Right renal pelvis (tissue), 4 donors: ENCODE measurements at regions not wholly inside any gene's neighbourhood (a gene's known extent, or its start where the extent isn't known, plus 50 kb on each side); places are given as distances from the start of the nearest gene placed in this dataset.
"Not testable (repeated sequence)": the region's sequence is repeated elsewhere in the genome, so short reads cannot be mapped to it uniquely, and the experiment has no call there.

ENCODE experiments used
- DNase-seq, 4 donors: peaks; one replicate each; pipeline ENCODE4 v3.0.0-alpha.2; 2013; ENCODE audit warnings: low read depth in 4 of 4, low spot score in 3 of 4, missing footprints in 1 of 4

DNA sequence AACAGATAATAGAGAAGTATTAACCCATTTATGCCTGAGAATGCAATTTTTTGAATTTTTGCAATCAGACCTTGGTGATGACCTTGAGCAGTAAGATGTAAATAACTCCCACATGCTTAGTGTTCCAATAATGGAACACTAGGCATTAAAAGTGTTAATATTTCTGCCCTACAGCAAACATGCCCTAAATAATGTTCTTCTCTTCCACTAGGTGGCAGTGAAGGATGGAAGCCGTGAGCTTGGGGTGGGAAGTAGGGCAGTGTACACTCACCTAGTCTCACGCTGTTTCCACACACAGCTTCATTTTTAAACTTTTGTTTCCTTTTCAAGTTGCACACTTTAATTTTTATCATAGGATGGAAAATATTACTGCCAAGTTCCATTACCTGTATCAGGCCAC is 613.1 kb upstream of the HS3ST1 start:
- DNase-seq = peak in 2 of 4 donors; percentile 0 to 4

DNA sequence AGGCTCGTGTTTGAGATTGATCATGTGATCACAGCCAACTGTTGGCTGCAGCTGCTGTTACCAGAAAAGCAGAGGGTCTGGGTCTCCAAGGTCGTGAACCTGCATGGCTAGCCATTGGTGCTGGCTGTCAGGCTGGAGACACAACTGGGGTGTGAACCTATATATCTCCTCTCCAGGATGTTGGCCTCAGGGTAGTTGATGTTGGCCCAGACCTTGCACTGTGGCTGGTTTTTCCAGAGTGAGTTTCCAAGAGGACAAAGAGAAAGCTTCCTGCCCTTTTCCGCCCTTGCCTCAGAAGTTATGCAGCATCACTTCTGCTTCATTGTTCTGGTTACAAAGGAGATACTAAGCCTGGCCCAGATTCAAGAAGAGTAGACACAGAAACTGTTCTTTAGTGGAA is 607.8 kb upstream of the HS3ST1 start:
- no peak for DNase-seq

DNA sequence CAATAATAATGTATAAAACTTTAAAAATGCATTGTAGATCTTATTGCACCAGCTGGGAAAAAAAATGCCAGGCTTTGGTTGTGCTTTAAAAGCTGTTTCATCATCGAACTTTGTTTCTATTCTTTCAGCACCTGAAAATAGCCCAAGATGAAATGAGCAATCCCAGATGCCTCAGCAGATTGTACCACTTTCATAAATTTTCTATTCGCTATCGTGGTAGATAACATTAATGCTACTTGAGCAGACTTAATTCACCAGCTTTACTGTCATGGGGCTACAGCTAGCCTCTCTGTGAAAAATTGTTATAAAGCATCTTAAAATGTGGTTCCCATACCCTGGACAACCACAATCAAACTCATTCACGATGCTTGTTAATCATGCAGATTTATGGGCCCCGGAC is 599.6 kb upstream of the HS3ST1 start:
- no peak for DNase-seq

DNA sequence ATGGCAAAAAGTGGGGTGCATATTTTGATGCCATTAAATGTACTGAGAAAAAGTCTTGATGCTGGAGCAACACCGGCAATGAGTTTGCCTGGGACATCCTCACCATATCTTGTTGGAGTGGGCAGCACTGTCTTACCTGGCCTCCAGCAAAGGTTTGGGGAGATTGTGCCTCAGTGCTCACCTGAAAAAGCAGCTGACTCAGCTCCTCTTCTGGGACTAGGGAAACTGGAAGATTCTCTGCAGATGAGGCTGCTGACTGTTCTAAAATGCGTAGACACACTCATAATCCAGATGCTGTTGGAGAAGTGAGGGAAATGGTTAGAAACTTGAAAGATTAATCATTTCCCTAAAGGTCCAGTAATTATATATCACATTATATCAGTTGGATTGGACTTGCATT is 593.7 kb upstream of the HS3ST1 start:
- DNase-seq = no peak

DNA sequence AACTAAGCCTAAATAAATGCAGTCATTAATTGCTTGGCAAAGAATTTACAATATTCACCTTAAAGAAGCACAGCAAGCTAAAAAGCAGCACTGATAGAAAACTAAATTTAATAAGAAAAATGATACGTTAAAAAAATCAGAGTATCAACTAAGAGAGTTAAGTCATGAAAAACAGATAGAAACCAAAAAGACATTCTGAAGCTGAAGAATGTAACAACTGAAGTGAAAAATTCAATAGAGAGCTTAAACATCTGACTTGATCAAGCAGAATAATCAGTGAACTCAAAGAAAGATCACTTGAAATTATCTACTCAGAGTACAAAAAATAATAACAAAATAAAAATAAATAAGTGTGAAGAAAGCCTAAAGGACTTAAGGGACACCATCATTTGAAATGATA is 588.0 kb upstream of the HS3ST1 start:
- no peak for DNase-seq

DNA sequence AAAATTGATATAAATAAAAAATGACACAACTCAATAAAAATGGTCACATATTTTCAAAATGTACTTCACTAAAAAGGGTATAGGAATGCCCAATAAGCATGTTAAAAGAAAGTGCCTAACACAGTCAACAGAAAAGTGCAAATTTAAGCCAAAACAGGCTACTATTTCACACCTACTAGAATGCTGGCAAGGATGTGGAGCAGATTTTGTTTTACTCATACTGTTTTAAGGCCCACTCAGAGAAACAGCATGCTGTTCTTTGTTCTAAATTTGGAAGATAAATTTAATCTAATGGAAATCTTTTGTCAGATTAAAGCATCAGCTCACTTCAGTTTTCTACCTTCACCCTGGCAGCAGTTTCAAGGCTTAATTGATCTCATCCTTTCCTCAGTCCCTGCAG is 576.8 kb upstream of the HS3ST1 start:
- DNase-seq = no peak

DNA sequence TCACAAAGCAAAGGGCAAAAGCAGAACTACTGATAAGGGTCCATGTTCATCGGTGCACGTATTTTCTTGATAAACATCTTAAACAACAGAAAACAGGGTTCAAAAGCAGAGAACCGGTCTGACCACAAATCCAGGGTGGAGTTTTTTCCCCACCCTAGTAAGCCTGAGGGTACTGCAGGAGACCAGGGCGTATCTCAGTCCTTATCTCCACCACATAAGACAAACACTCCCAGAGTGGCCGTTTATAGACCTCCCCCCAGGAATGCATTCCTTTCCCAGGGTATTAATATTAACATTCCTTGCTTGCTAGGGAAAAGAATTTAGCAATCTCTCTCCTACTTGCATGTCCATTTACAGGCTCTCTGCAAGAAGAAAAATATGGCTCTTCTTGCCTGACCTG is 567.9 kb upstream of the HS3ST1 start:
- DNase-seq = not testable (repeated sequence)

DNA sequence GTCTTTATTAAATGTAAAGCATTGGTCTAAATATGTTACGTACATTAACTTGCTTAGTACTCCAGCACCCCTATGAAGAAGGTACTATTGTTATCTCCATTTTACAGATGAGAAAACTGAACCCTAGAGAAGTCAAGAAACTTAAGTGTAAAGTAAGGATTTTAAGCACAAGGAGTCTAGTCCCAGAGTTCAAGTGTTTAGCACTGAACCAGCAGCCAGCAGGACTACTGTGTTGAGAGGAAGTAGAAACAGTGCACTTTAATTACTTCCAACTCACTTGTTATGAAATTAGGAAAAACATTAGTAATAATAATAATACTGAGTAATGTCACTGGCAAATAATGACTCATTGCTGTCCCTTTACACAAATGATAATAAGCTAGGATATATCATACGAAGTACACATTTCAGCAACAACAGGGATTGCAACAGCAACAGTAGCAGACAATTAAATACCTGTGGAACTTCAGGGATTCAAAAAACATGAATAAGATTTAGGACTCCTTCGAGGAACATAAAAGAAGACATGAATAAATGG is 548.1 kb upstream of the HS3ST1 start:
- no peak for DNase-seq

DNA sequence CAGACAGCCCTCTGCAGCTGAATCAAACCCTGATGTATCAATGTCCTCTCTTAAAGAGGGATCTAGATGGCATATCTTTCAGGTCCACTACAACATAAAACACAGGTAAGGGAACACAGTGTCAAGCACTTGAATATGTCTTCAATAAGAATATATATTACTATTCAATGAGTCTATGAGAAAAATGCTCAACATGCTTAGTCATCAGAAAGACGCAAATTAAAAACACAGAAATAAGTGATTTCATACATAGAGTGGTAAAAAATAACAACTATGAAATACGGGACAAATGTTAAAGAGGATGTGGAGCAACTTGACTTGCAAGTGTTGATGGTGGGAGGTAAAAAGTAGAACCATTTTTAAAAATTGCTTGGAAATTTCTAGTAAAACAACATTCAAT is 544.6 kb upstream of the HS3ST1 start:
- no peak for DNase-seq

DNA sequence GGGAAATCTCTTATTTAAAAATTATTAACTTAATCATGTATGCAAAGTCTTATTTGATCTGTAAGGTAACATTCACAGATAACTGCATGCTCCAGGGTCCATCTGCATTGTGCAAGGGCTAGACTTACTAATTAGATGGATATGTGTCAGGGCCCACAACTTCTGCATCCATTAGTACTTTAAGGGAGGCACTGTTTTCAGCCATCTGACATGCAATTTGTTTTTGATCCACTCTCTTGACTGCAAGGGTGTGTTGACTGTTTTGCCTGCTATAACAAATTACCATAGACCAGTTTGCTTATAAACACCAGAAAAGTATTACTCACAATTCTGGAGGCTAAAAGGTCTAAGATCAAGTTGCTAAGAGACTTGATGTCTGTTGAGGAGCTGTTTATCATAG is 542.1 kb upstream of the HS3ST1 start:
- DNase-seq = no peak

DNA sequence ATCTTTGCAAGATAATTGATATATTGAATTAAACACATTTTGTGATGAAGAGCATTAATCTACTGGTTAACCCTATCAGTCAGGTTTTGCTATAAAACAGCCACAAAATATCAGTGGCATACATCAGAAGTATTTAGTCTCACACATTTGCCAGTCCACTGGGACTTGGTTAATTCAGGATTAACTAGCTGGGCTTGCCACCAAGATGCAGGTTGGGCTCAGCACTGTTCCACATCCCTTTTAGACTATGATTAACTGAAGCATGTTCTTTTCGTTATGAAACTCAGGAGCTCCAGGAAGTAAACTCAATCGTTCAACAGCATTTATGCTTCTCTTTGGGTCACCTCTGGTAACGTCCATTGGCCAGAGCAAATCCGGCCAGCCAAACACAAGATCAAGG is 538.1 kb upstream of the HS3ST1 start:
- DNase-seq = no peak

DNA sequence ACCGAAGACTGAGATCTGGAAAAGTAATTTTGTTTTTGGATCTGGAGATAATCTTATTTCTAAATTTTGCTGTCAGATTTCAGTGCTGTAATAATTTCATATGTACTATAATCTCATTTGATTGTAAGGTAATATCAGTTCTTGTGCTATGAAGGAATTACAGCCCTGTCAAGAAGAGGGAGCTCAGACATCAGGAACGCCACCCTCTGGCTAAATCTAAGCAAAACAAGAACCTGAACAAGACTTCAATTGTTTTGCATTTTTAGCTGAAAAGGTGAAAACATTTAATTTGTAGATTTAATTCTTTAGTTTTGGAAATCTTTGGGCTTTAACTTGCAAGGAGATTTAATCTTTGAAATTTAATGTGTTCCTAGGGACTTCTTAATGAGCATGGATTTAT is 525.4 kb upstream of the HS3ST1 start:
- DNase-seq = no peak

DNA sequence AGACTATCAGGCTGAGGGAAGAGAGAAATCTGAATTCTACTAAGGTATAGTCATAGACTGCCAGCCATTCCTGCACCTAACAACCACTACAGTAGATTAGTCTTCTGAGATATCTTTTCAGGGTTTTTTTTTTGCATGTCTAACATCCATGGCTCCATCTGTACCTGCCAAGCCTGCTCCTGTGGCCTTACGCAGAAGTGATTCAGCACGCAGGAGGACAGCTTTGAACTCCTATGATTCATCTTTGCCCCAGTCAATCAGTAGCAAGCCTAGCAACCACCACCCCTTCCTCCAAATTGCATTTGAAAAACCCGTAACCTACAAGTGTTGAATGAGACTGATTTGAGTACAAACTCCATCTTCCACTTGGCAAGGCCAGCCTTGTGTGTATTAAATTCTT is 520.7 kb upstream of the HS3ST1 start:
- no peak for DNase-seq

DNA sequence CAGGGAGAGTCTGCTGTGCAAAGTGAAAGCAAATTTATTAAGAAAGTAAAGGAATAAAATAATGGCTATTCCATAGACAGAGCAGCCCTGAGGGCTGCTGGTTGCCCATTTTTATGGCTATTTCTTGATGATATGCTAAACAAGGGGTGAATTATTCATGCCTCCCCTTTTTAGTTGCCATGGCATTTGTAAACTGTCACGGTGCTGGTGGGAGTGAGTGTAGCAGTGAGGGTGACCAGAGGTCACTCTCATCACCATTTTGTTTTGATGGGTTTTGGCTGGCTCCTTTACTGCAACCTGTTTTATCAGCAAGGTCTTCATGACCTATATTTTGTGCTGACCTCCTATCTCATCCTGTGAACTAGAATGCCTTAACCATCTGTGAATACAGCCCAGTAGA is 518.9 kb upstream of the HS3ST1 start:
- not testable (repeated sequence) for DNase-seq

DNA sequence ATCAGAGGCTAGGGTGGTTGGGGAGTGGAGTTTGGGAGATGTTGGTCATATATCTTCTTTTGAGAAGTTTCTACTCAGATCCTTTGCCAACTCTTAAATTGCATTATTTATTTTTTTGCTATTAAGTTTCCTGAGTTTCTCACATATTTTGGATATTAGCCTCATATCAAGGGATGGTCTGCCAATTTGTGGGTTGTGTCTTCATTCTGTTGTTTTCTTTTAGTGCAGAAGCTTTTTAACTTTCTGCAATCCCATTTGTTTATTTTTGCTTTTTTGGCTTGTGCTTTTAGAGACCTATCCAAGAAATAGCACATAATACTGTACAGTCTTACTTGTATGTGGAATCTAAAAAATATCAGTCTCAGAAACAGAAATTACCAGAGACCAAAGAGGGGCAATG is 509.2 kb upstream of the HS3ST1 start:
- DNase-seq = no peak

DNA sequence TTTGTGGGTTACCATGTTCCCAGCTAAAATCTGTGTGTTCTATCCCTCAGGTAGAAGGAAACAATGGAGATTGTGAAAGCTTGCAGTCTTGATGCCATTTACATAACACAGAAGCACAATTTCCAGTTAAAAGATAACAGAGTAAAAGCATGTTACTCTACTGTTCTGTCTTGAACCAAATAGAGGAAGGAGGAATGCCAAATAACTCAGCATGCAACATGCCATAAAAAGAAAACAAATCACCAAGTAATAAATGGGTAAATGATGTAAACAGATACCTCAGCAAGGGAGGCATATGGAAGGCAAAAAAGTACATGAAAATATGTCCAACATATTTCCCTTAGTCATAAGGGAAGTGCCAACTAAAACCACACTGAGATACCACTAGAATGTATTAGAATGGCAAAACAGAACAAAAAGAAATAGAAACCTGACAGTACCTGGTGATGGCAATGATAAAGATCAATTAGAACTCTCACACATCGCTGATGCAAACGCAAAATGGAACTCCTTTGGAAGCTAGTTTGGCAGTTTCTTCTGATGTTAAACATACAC is 502.6 kb upstream of the HS3ST1 start:
- no peak for DNase-seq

DNA sequence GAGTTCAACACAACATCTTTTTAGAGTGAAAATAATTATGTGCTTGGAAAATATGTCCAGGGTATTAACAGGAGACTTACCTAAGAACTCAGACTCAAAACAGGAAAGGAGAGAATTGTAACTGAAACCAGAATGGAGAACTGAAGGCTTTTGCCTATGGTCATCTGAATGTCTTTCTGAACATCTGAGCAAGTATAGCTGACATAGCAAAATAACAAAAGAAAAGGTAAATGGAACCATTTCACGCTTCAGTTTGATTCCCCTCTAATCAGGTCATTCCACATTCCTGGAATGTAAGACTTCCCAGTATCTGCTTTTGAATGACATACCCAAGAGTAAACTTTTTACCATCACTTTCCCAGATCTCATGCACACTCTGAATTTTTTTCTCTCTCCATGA is 500.4 kb upstream of the HS3ST1 start:
- no peak for DNase-seq

DNA sequence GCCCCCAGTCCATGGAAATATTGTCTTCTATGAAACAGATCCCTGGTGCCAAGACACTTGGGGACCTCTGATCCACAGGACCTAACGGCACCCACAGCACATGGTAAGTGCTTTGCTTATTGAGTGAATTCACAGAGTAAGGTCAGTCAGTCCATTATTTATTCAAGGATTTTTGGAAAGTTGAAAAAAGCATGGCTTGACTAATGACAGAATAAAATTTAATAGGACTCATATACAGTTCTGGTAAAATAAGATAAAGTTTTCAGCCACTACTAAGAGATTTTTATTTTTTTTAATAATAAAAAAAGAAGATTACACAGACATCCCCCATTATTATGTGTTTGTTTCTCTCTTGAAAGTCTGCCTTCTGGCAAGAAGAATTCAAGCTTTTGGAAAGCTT is 490.6 kb upstream of the HS3ST1 start:
- no peak for DNase-seq

DNA sequence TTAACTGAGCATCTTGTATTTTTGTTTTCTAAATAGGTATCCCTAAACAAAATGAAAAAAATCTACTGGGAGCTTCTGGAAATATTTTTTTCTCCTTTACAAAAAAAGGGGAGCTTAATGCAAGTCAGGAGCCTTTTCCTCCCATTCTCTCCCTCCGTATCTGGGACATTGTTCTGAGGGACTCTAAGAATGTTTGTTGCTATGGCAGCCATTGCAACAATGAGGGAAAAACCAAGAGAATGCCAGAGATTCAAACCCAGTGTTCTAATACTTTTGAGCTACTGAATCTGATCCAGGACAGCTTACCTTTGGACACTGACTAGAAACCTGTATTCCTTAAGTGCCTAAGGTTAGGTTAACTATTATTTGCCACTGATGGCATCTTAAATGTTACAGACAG is 485.7 kb upstream of the HS3ST1 start:
- no peak for DNase-seq

DNA sequence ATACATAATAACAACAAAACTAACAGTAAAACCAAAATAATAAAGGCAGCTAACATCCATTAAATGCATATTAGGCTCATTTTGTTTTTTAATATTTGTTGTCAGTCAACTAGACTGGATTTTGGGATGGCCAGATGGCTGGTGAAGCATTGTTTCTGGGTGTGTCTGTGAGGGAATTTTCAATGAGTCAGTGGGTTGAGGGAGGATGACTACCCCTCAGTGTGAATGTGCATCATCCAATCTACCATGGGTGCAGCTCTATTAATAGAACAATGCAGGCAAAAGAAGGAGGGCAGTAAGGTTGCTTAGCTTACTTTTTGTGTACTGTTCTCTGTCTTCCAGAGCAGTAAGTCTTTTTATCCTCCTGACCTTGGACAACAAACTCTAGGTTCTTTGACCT is 484.2 kb upstream of the HS3ST1 start:
- DNase-seq = no peak

DNA sequence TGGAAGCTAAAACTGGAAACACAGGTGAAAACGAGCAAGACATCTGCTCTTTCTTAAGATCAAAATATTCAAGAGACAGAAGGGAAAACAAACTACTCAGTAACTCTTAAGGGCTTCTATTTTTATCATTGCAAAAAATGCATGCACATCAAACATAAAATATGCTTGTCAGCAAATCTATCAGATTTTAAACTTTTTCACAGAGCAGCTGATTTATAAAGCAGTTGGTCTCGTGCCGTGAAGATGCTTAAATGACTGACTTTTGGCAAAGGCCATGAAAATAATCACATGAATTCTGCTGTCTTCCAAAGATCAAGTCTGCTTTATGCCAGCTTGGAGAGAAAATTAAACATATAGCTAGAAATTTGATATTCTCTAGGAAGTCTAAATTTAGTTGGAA is 482.1 kb upstream of the HS3ST1 start:
- DNase-seq = no peak

DNA sequence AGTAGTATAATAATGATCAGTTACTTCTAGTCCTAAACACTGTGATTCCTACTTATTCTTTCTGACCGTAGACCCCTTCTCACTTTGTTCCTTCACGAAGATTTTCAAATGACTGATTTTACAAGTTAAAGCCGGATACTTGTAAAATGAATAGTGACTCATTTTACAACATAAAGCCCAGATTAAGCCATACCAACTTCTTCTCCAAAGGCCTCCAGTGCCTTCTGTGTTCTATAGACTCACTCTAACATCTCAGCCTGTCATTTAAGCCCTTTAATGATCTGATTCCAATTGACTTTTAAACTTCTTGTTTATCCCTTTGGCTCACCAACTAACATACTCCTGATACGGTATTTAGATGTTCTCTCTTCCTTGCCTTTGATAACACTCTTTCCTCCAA is 480.0 kb upstream of the HS3ST1 start:
- no peak for DNase-seq

DNA sequence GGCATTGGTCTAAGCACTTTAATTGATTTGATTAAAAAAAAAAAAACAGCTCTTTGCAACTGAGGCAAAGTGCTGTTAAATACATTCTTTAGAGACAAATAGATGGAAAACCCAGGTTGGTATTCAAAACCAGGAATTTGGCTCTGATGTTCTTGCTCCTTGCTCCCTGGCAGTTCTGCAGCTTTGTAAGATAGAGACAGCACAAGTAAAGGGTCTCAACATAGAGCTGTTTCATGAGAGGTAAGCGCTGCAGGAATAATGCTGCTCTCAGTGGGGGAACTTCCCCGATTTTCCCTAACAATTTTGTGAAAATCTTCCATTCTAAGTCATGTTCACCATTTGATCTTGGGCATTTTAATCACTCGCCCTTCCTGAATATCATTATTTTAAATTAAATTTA is 479.5 kb upstream of the HS3ST1 start:
- no peak for DNase-seq
